Right lobe of liver (tissue), 6 donors: ENCODE measurements at regions not wholly inside any gene's neighbourhood (a gene's known extent, or its start where the extent isn't known, plus 50 kb on each side); places are given as distances from the start of the nearest gene placed in this dataset.
A peak's percentile ranks its signal among the peaks of the same experiment; 100 is the strongest.

Source experiments
- ATAC-seq, 4 donors: fragments of 200-7000 bp; cut with Tn5 transposase; one replicate each; pipeline ENCODE4 v1.9.1; 2020; ENCODE audit warnings: mild to moderate bottlenecking in 4 of 4, moderate library complexity in 4 of 4
- DNase-seq, 3 donors: peaks; one replicate each; pipeline ENCODE4 v3.0.0-alpha.2; 2020
- H3K27ac ChIP-seq, 3 donors: fragments of 200-600 bp; one replicate each; pipeline ENCODE4 v1.8.0; 2022
- H3K27me3 ChIP-seq, 2 donors: fragments of 200-600 bp; one replicate each; pipeline ENCODE4 v1.8.0; 2022
- H3K36me3 ChIP-seq, 4 donors: fragments of 200-600 bp; sonication (generic) in 1 of 4; one replicate each; pipeline versions ENCODE4 v1.5.1 to v1.8.0; 2017 to 2022; ENCODE audit warnings: control low read depth in 1 of 4
- H3K4me1 ChIP-seq, 4 donors: fragments of 200-600 bp; sonication (generic) in 1 of 4; one replicate each; pipeline versions ENCODE4 v1.5.1 to v1.8.0; 2017 to 2022; ENCODE audit warnings: control low read depth in 1 of 4
- H3K4me3 ChIP-seq, 3 donors: fragments of 200-600 bp; one replicate each; pipeline ENCODE4 v1.8.0; 2022
- H3K9me3 ChIP-seq, 4 donors: fragments of 200-600 bp; sonication (generic) in 1 of 4; one replicate each; pipeline versions ENCODE4 v1.5.1 to v1.8.0; 2017 to 2022; ENCODE audit warnings: control low read depth in 1 of 4
- CTCF ChIP-seq, 4 donors: fragments of 200-600 bp in 3 of 4; fragments of 450-650 bp in 1 of 4; IDR thresholded peaks; one replicate each; pipeline versions ENCODE4 v1.5.1 to v1.8.0; 2016 to 2022; ENCODE audit warnings: antibody characterized with exemption in 4 of 4, mild to moderate bottlenecking in 2 of 4
- POLR2A ChIP-seq: fragments of 450-650 bp; IDR thresholded peaks from one replicate; pipeline ENCODE4 v1.6.1; 2017; ENCODE audit warnings: antibody characterized with exemption, mild to moderate bottlenecking
- WGBS: methylation state at CpG from one replicate; pipeline ENCODE4 v1.1.6; 2018; ENCODE audit warnings: low coverage, low lambda C conversion rate; ENCODE audit not compliant: insufficient coverage; ENCODE audit errors: missing lambda C conversion rate; 5-methylcytosine and 5-hydroxymethylcytosine counted together
- intact Hi-C, 2 donors: fragments of 100-400 bp; cut with DNase I; formaldehyde crosslinking; loops; one replicate each; pipeline versions ENCODE4 v1.11.2 to v1.14.1; 2022
- donor health status: DM: no; HTN: yes; CAD: no.
- donor health status: DM: no; HTN: no; CAD: no.
- donor health status: DM: no; HTN: no; CAD: no.
- donor health status: DM: no; HTN: yes; CAD: no.
- donor health status: DM: no; HTN: yes; CAD: no.

DNA sequence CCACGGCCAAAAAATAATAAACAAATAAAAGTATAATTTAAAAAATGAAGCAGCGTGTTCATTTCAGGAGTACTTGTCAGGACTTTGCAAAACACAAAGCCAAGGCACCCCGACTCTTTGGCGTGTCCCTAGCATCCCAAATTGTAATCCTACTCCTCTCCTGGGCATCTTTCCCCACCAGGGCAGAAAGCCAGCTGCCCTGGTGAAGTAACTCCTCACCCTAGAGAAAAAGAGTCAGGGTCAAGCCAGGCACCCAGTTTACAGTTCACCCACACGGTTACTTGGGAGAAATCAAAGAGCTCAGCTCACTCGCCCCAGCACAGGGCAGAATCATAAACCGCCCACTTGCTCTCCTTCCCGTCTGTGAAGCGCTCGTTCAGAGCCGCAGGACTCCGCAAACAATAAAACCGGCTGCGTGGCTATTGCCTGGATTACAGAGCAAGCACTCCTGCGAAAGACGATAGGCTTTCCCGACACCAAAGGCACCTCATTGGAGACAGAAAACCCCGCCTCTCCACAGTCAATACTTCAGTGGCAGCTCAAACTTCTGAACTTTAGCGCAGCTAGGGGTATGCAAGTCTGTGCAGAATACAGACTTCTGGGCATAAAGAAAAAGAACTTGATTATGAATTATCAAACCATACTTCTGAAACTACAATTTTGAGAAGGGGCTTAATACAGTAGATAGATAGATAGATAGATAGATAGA lies 73.0 kb upstream of the NHSL1 start:
- intact Hi-C loops: no loop called here
- TF ChIP-seq POLR2A: peak; percentile 55
- no peak for TF ChIP-seq CTCF (IDR thresholded peaks at IDR 0.05)
- Histone ChIP-seq H3K27me3 (no peaks in the 10 kb centered on the region), H3K9me3 (no peaks in the 10 kb centered on the region), H3K4me1 (peaks cover 0 to 29% (median 1%) of the 10 kb centered on the region in 4 donors), H3K36me3 (no peaks in the 10 kb centered on the region), H3K27ac (peak overlapping the region; percentile 20 to 82 (median 56)), H3K4me3 (peak overlapping the region; percentile 1 to 53 (median 39))
- ATAC-seq (peak; percentile 92 to 98 (median 96)), DNase-seq (peak; percentile 78 to 87 (median 82))
- 8% methylated on average over 19 of the region's 19 CpGs for WGBS

DNA sequence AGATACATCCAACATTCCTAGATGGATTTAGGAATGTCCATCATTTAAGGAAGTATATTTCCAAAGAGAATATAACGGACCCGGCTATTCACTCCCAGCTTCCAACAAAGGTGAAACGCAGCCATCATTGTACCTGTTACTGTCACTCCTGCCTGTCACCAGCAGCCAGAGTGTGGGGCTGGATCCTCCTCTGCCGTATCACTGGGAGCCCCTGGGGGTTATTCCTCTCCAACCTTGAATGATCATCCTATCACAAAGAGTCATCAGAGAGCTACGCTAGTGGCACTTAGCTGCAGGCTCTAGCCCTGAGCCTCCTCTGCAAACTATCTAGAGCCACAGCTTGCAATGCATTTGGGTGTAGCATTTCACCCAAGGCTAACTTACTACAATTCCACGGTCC lies 73.6 kb upstream of the NHSL1 start:
- Histone ChIP-seq H3K4me3 (no peak overlapping the region), H3K4me1 (peaks cover 0 to 33% (median 1%) of the 10 kb centered on the region in 4 donors), H3K36me3 (no peaks in the 10 kb centered on the region), H3K27ac (peak overlapping the region in 1 of 3 donors; percentile 82), H3K9me3 (no peaks in the 10 kb centered on the region), H3K27me3 (no peaks in the 10 kb centered on the region)
- 65% methylated on average over 2 of the region's 6 CpGs for WGBS
- TF ChIP-seq CTCF (IDR thresholded peaks at IDR 0.05) (no peak), POLR2A (no peak)
- intact Hi-C loops: no loop called here
- no peak for DNase-seq
- ATAC-seq: no peak

DNA sequence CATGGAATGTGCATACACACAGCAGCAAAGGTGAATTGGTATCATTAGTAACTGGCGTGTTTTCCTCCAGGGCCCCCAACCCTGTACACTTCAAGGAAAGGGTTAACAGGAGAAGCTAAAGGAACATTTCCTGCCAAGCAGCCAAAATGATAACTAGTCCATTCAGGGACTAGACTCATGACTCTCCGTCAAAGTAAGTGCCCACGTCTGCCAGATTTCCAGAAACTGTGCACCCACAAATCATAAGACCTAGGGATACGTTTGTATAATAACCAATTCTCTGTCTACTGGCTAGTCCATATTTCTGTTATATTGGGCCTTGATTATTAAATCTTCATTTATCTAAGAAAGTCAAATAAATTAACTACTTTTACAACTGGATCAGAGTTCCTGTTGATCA lies 76.0 kb upstream of the NHSL1 start:
- no peaks in the 10 kb centered on the region for H3K27me3 ChIP-seq
- no peaks in the 10 kb centered on the region for H3K36me3 ChIP-seq
- no peaks in the 10 kb centered on the region for H3K9me3 ChIP-seq
- H3K4me3 ChIP-seq: no peak overlapping the region
- 86% methylated on average over 4 of the region's 4 CpGs for WGBS
- H3K4me1 ChIP-seq: peaks cover 0 to 37% (median 1%) of the 10 kb centered on the region in 4 donors
- intact Hi-C loops: no loop called here
- DNase-seq: no peak
- no peak overlapping the region for H3K27ac ChIP-seq
- TF ChIP-seq CTCF (IDR thresholded peaks at IDR 0.05) (no peak), POLR2A (no peak)
- ATAC-seq: no peak

- Histone ChIP-seq H3K4me3 (no peak overlapping the region), H3K27ac (no peak overlapping the region), H3K4me1 (peaks cover 0 to 32% (median 0%) of the 10 kb centered on the region in 4 donors), H3K9me3 (no peaks in the 10 kb centered on the region), H3K27me3 (no peaks in the 10 kb centered on the region), H3K36me3 (no peaks in the 10 kb centered on the region)
- intact Hi-C loops: no loop called here
- no peak for DNase-seq
- 73% methylated on average over 6 of the region's 6 CpGs for WGBS
- no peak for ATAC-seq
- TF ChIP-seq CTCF (IDR thresholded peaks at IDR 0.05): no peak
- no peak for TF ChIP-seq POLR2A
Observed at GRCh38 chr6:138576313-138576712, 77.0 kb upstream of the NHSL1 start.
